Heart left ventricle (tissue), 16 donors: ENCODE measurements at regions not wholly inside any gene's neighbourhood (a gene's known extent, or its start where the extent isn't known, plus 50 kb on each side); places are given as distances from the start of the nearest gene placed in this dataset.

ENCODE experiments used
- ATAC-seq, 4 donors: fragments of 200-7000 bp; cut with Tn5 transposase; one replicate each; pipeline ENCODE4 v1.9.1; 2020 to 2022; ENCODE audit warnings: moderate library complexity in 4 of 4, mild to moderate bottlenecking in 3 of 4, moderate number of reproducible peaks in 1 of 4
- DNase-seq, 5 donors: peaks; one replicate each; pipeline ENCODE4 v3.0.0-alpha.2; 2020
- H3K27ac ChIP-seq, 12 donors: fragments of 200-600 bp; sonication (generic) in 4 of 12; one replicate each; pipeline versions ENCODE4 v1.5.0 to v1.8.0; 2016 to 2022; ENCODE audit warnings: mild to moderate bottlenecking in 2 of 12
- H3K27me3 ChIP-seq, 9 donors: fragments of 200-600 bp; sonication (generic) in 2 of 9; one replicate each; pipeline versions ENCODE4 v1.5.1 to v1.8.0; 2016 to 2022; ENCODE audit warnings: mild to moderate bottlenecking in 3 of 9
- H3K36me3 ChIP-seq, 9 donors: fragments of 200-600 bp; sonication (generic) in 2 of 9; one replicate each; pipeline versions ENCODE4 v1.5.0 to v1.8.0; 2018 to 2022; ENCODE audit warnings: mild to moderate bottlenecking in 2 of 9
- H3K4me1 ChIP-seq, 12 donors: fragments of 200-600 bp; sonication (generic) in 4 of 12; one replicate each; pipeline versions ENCODE4 v1.5.0 to v1.8.0; 2016 to 2022; ENCODE audit warnings: mild to moderate bottlenecking in 3 of 12
- H3K4me3 ChIP-seq, 12 donors: fragments of 200-600 bp; sonication (generic) in 4 of 12; one replicate each; pipeline versions ENCODE4 v1.5.0 to v1.8.0; 2017 to 2022; ENCODE audit warnings: mild to moderate bottlenecking in 9 of 12, moderate library complexity in 4 of 12
- H3K9me3 ChIP-seq, 12 donors: fragments of 200-600 bp; sonication (generic) in 4 of 12; one replicate each; pipeline versions ENCODE4 v1.5.0 to v1.8.0; 2016 to 2022; ENCODE audit warnings: mild to moderate bottlenecking in 1 of 12
- POLR2A ChIP-seq, 2 donors: fragments of 450-650 bp; IDR thresholded peaks; one replicate each; pipeline ENCODE4 v1.6.1; 2017; ENCODE audit warnings: antibody characterized with exemption in 2 of 2, mild to moderate bottlenecking in 2 of 2, moderate library complexity in 2 of 2
- WGBS, 4 donors: extraction: QIAGEN DNeasy Blood & Tissue Kit in 2 of 4; methylation state at CpG; one replicate each; pipeline versions ENCODE4 v1.1.5 to v1.1.7; 2013 to 2018; 5-methylcytosine and 5-hydroxymethylcytosine counted together
- intact Hi-C, 10 donors: fragments of 100-400 bp; cut with DNase I; formaldehyde crosslinking; loops; one replicate each; pipeline versions ENCODE4 v1.11.1 to v1.14.2; 2022
- TF ChIP-seq, protein P1 (sequence below), 12 donors: fragments of 200-600 bp; sonication (generic) in 4 of 12; IDR thresholded peaks; one replicate each; pipeline versions ENCODE4 v1.5.0 to v1.8.0; 2018 to 2022; ENCODE audit warnings: antibody characterized with exemption in 12 of 12, mild to moderate bottlenecking in 5 of 12
- donor health status: ischemic (EF 13 %, LVEDD 7.1; RV severe dilation, severe dysfunction).
- donor health status: healthy with polysubstance abuse.
- donor health status: DM: no; HTN: yes; CAD: no.
- donor health status: DM: no; HTN: no; CAD: no.
- donor health status: ischemic (EF 25% LVEDD 6.9; RV normal size, moderate dysfunction).
- donor health status: ischemic (EF 25% LVEDD 5.7; RV mildly dilated, moderate dysfunction).
- donor health status: healthy.
- donor health status: DM: yes; HTN: yes; CAD: no.
- donor health status: ischemic (EF 35%, LVEDD 5.7; RV mildly dilated, moderate dysfunction).
- donor health status: nonischemic (EF 11% LVEDD 7.7; RV severe dilation, severe dysfunction).
- donor health status: DM: yes; HTN: yes; CAD: no.
- donor health status: PGD.
- donor health status: ischemic (EF 29% LVEDD 5.4; RV normal size, mild dysfunction).
- donor health status: nonischemic (EF 23%, LVEDD 6.1; RV moderate dilation, normal function).

- H3K36me3 ChIP-seq: no peaks in the 10 kb centered on the region
- H3K9me3 ChIP-seq: no peaks in the 10 kb centered on the region
- H3K27ac ChIP-seq: no peak overlapping the region
- TF ChIP-seq, protein P1, sequence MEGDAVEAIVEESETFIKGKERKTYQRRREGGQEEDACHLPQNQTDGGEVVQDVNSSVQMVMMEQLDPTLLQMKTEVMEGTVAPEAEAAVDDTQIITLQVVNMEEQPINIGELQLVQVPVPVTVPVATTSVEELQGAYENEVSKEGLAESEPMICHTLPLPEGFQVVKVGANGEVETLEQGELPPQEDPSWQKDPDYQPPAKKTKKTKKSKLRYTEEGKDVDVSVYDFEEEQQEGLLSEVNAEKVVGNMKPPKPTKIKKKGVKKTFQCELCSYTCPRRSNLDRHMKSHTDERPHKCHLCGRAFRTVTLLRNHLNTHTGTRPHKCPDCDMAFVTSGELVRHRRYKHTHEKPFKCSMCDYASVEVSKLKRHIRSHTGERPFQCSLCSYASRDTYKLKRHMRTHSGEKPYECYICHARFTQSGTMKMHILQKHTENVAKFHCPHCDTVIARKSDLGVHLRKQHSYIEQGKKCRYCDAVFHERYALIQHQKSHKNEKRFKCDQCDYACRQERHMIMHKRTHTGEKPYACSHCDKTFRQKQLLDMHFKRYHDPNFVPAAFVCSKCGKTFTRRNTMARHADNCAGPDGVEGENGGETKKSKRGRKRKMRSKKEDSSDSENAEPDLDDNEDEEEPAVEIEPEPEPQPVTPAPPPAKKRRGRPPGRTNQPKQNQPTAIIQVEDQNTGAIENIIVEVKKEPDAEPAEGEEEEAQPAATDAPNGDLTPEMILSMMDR (IDR thresholded peaks at IDR 0.05): no peak
- no peak for TF ChIP-seq POLR2A (IDR thresholded peaks at IDR 0.05)
- ATAC-seq: no peak
- H3K4me3 ChIP-seq: no peak overlapping the region
- intact Hi-C loops: no loop called here
- WGBS, 4 donors: 40 to 76% (median 61%) methylated on average over 1 of the region's 1 CpG
- no peaks in the 10 kb centered on the region for H3K27me3 ChIP-seq
- no peak for DNase-seq
- H3K4me1 ChIP-seq: no peaks in the 10 kb centered on the region
Measured at GRCh38 chr11:42114927-42115326, 655.5 kb upstream of the LRRC4C start.

DNA sequence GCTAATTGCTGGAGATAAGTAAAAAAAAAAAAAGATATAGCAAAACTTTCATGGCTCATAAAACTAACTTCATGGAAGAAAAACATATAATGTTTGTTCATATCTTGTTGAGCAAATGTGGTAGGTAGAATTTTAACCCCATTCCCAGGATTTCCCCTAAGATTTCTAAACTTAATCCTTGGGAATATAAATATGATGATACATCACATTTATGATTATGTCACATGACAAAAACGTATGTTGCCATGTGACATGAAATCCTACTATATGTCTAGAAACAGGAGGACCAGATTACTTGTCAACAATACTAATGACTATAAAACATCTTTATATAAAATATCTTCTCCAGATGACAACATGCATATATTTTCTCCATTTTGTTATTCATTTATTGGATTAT, 679.0 kb upstream of the LRRC4C start:
- Histone ChIP-seq H3K9me3 (peaks cover 0 to 2% (median 0%) of the 10 kb centered on the region in 12 donors), H3K27me3 (no peaks in the 10 kb centered on the region), H3K4me3 (no peak overlapping the region), H3K4me1 (no peaks in the 10 kb centered on the region), H3K27ac (no peak overlapping the region), H3K36me3 (no peaks in the 10 kb centered on the region)
- ATAC-seq (no peak), DNase-seq (no peak)
- intact Hi-C loops: no loop called here
- TF ChIP-seq, protein P1 (IDR thresholded peaks at IDR 0.05): no peak
- TF ChIP-seq POLR2A (IDR thresholded peaks at IDR 0.05): no peak
- 70 to 82% (median 77%) methylated on average over 1 of the region's 1 CpG for WGBS, 4 donors

DNA sequence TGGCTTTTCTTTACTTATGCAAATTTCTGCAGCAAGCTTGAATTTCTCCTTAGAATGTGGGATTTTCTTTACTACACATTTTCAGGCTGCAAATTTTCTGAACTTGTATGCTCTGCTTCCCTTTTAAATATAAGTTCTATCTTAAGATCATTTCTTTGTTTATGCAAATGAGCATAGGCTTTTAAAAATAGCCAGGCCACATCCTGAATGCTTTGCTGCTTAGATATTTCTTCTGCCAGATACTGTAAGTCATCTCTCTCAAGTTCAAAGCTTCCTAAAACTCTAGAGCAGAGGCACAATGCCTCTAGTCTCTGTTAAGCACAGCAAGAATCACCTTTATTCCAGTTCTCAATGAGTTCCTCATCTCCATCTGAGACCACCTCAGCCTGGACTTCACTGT, 685.9 kb upstream of the LRRC4C start:
- Histone ChIP-seq H3K4me1 (no peaks in the 10 kb centered on the region), H3K9me3 (peaks cover 0 to 13% (median 3%) of the 10 kb centered on the region in 12 donors), H3K36me3 (no peaks in the 10 kb centered on the region), H3K4me3 (no peak overlapping the region), H3K27me3 (no peaks in the 10 kb centered on the region), H3K27ac (no peak overlapping the region)
- ATAC-seq: no peak
- intact Hi-C loops: no loop called here
- TF ChIP-seq, protein P1 (IDR thresholded peaks at IDR 0.05): no peak
- no peak for TF ChIP-seq POLR2A (IDR thresholded peaks at IDR 0.05)
- no peak for DNase-seq

DNA sequence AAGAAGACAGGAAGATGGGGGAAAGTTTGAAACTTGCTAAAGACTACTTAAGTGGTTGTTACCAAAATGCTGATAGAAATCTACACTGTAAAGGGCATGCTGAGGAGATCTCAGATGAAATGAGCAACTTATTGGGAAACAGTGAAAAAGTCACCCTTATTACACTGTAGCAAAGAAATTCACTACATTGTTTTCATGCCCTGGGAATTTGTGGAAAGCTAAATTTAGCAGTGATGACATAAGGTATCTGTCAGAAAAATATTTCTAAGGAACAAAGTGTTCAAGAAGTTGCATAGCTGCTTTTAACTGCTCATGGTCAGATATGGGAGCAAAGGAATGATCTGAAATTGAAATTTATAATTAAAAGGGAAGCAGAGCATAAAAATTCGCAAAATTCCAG, 702.4 kb upstream of the LRRC4C start:
- no peak for ATAC-seq

More for the DNA sequence above, 702.4 kb upstream of the LRRC4C start:
- intact Hi-C loops: no loop called here
- no peaks in the 10 kb centered on the region for H3K4me1 ChIP-seq
- no peaks in the 10 kb centered on the region for H3K36me3 ChIP-seq
- H3K9me3 ChIP-seq: peaks cover 0 to 22% (median 2%) of the 10 kb centered on the region in 12 donors
- TF ChIP-seq, protein P1 (IDR thresholded peaks at IDR 0.05): no peak
- no peak for TF ChIP-seq POLR2A (IDR thresholded peaks at IDR 0.05)
- H3K27me3 ChIP-seq: no peaks in the 10 kb centered on the region
- no peak overlapping the region for H3K27ac ChIP-seq
- 63 to 73% (median 67%) methylated on average over 1 of the region's 1 CpG for WGBS, 4 donors
- DNase-seq: no peak
- no peak overlapping the region for H3K4me3 ChIP-seq
